ENCODE measurements at regions not wholly inside any gene's neighbourhood (a gene's known extent, or its start where the extent isn't known, plus 50 kb on each side); places are given as distances from the start of the nearest gene placed in this dataset.

- DNase-seq (ENCODE audit: low spot score): no peak
- intact Hi-C loops (cut with DNase I): no loop called here
Observed at GRCh38 chr4:137238456-137239162, 293.7 kb downstream of the PCDH18 start.

DNA sequence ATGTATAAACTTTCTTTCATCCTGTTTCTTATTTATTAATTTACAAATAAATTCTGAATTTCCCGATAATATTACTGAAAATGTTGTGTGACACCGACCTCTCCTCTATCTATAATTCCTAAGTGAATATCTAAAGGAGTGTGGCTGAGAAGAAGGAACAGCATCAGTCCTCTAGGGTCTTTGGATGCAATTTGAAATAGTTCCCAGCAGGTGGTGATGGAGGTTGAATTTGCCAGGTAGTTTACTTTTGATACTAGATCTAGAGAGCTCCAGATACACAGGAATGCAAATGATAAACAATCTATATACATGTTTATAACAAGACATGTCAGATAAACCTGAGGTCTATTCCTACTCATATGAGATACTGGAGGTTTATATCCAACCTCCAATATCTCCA is 305.4 kb downstream of the PCDH18 start:
- no peak for DNase-seq (ENCODE audit: low spot score)
- intact Hi-C loops (cut with DNase I): no loop called here

- no peak for DNase-seq (ENCODE audit: low spot score)
- intact Hi-C loops (cut with DNase I): no loop called here
Observed at GRCh38 chr4:137226221-137226620, 306.1 kb downstream of the PCDH18 start.

GRCh38 chr4:137213372-137214173 is 318.7 kb downstream of the PCDH18 start:
- intact Hi-C loops (cut with DNase I): no loop called here
- no peak for DNase-seq (ENCODE audit: low spot score)

- DNase-seq (ENCODE audit: low spot score): no peak
- intact Hi-C loops (cut with DNase I): no loop called here
Observed at GRCh38 chr4:137212601-137213000, 319.7 kb downstream of the PCDH18 start.

GRCh38 chr4:137209240-137209639 is 323.1 kb downstream of the PCDH18 start:
- intact Hi-C loops (cut with DNase I): no loop called here
- DNase-seq (ENCODE audit: low spot score): no peak

- intact Hi-C loops (cut with DNase I): no loop called here
Observed at GRCh38 chr4:137206781-137207180, 325.5 kb downstream of the PCDH18 start.

GRCh38 chr4:137203601-137204000 is 328.7 kb downstream of the PCDH18 start:
- no peak for DNase-seq (ENCODE audit: low spot score)
- intact Hi-C loops (cut with DNase I): no loop called here

More at GRCh38 chr4:137206781-137207180, 325.5 kb downstream of the PCDH18 start:
- no peak for DNase-seq (ENCODE audit: low spot score)

DNA sequence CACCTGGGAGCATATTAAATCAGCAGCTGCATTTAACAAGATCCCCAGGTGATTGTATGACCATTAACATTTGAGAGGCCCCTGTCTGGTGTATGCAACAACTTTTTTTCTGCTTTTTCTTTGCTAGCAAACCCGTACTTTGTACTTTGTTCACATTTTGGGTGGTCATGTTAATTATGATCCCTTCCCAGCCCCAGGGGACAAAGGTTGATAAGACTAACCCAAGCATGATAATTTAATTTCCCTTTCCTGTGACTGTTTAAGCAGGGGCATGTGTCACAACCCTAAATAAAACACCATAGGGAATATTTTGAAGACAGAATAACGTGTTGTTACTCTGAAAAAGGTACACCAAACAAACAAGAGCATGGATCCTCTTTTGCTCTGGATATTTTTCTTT is 332.0 kb downstream of the PCDH18 start:
- no peak for DNase-seq (ENCODE audit: low spot score)
- intact Hi-C loops (cut with DNase I): no loop called here

GRCh38 chr4:137198791-137199190 is 333.5 kb downstream of the PCDH18 start:
- intact Hi-C loops (cut with DNase I): no loop called here
- no peak for DNase-seq (ENCODE audit: low spot score)

- no peak for DNase-seq (ENCODE audit: low spot score)
- intact Hi-C loops (cut with DNase I): no loop called here
Observed at GRCh38 chr4:137194670-137195069, 337.6 kb downstream of the PCDH18 start.

GRCh38 chr4:137193564-137193963 is 338.7 kb downstream of the PCDH18 start:
- no peak for DNase-seq (ENCODE audit: low spot score)
- intact Hi-C loops (cut with DNase I): no loop called here

DNA sequence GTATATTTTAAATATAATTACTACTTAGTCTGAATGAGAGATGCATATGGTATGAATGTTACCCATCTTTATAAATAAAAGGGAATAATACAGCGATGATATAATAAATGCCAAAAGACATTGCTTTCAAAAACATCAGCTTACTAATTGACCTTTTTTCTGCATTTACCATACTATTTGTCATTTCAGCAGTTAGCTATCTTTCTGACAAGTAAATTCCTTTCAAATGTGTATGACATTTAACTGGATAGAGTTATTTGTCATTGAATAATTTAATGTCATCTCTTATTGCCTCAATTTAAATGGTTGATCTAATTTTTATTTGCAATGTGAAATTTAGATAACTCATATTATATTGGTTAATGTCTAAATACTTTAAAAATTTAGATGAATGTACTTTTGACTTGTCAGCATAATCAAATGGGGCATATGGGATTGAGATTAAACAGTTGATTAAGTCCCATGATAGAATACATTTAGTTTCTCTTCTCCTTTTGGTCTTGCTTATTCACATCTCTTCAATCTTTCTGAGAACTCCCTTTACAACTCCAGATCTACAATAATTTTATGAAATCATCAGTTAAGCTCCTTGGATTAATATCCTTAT is 350.9 kb downstream of the PCDH18 start:
- intact Hi-C loops (cut with DNase I): no loop called here
- DNase-seq (ENCODE audit: low spot score): no peak

DNA sequence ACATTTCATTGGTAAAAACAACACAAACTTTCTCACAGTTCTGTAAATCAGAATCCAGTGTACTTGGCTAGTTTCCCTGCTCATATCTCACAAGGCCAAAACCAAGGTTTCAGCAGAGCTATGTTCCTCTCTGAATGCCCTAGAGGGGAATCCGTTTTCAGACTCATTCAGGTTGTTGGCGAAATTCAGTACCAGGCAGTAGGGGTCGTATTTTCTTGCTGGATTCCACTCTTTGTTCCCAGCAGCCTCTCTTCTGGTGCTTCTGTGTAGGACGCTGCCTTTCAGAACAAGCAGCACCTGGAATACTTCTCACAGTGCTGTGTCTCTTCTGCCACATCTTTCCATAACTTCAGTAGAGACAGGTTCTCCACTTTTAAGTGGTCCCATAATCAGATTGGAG is 351.9 kb downstream of the PCDH18 start:
- intact Hi-C loops (cut with DNase I): no loop called here
- DNase-seq (ENCODE audit: low spot score): no peak

DNA sequence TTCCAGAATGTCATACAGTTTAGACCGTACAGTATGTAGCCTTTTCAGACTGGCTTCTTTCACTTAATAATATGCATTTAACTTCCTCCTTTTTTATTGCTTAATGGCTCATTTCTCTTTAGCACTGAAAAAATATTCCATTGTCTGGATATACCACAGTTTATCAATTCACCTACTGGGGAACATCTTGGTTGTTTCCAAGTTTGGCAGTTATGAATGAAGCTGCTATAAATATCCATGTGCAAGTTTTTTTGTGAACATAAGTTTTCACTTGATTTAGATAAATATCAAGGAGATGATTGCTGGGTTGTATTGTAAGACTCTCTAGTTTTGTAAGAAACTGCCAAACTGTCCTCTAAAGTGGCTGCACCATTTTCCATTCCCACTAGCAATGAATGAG is 375.5 kb downstream of the PCDH18 start:
- no peak for DNase-seq (ENCODE audit: low spot score)
- intact Hi-C loops (cut with DNase I): no loop called here

DNA sequence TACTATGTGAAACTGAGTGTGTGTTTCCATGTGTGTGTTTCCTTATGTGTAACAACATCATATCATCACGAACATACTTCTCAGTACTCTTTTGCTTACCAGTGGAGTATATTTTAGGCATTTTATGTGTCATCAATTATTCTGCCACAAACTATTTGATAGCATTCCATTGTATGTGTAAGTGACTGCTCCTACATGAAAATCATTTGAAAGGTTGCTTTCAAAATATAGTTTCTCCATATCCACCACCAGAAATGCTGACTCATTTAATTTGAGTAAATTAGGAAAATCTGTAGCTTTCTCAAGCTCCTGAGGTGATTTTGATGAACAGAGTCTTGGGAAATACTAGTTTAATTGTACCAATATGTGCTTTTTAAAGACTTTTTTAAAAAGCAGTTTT is 376.2 kb downstream of the PCDH18 start:
- DNase-seq (ENCODE audit: low spot score): no peak
- intact Hi-C loops (cut with DNase I): no loop called here

- intact Hi-C loops (cut with DNase I): no loop called here
- DNase-seq (ENCODE audit: low spot score): no peak
Observed at GRCh38 chr4:137131201-137131600, 401.1 kb downstream of the PCDH18 start.

DNA sequence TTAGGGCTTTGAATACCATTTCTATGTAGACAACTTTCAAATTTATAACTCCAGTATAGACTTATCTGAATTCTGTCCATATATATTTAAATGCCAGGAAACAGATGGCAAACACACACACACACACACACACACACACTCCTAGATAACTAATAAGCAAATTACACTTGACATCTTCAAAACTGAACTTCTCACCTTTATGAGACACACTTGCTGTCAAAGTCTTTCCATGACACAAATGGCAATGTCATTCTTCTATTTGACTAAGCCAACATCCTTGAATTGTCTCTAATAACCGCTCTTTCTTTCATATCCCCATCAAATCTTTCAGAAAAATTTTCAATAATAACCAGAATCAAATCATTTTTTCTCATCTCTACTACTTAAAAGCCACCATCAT is 402.4 kb downstream of the PCDH18 start:
- no peak for DNase-seq (ENCODE audit: low spot score)
- intact Hi-C loops (cut with DNase I): loop anchor here in 1 of 2 donors (10.0 kb wide), 1 partner anchor 965 kb away; no protein-coding TSS in a partner anchor

GRCh38 chr4:137129441-137129840 is 402.9 kb downstream of the PCDH18 start:
- DNase-seq (ENCODE audit: low spot score): no peak
- intact Hi-C loops (cut with DNase I): loop anchor here in 1 of 2 donors (10.0 kb wide), 1 partner anchor 965 kb away; no protein-coding TSS in a partner anchor

DNA sequence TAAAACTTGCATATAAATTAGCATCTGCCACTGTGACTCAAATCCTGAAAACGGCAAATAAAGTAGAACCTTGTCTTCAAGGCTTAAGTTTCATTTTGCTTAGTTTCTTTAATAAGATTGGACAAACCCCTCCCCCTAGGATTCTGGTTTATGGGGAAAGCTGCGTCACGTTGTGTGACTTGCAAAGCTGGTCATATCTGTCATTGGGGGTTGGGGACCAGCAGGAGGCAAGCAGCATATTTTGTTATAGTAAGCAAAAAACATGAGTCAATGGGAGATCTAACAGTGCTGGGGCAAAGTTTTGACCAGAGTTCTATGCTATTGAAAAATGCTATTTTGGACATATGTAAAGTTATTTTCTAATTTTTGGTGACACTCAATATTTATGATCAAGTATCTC is 407.3 kb downstream of the PCDH18 start:
- no peak for DNase-seq (ENCODE audit: low spot score)
- intact Hi-C loops (cut with DNase I): loop anchor here in 1 of 2 donors (10.0 kb wide), 1 partner anchor 970 kb away; no protein-coding TSS in a partner anchor
